ENCODE measurements at regions not wholly inside any gene's neighbourhood (a gene's known extent, or its start where the extent isn't known, plus 50 kb on each side); places are given as distances from the start of the nearest gene placed in this dataset.
"Not testable (repeated sequence)": the region's sequence is repeated elsewhere in the genome, so short reads cannot be mapped to it uniquely, and the experiment has no call there.

DNA sequence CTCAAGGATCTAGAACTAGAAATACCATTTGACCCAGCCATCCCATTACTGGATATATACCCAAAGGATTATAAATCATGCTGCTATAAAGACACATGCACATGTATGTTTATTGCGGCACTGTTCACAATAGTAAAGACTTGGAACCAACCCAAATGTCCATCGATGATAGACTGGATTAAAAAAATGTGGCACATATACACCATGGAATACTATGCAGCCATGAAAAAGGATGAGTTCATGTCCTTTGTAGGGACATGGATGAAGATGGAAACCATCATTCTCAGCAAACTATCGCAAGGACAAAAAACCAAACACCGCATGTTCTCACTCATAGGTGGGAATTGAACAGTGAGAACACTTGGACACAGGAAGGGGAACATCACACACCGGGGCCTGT lies 80.7 kb upstream of the FOXN2 start:
- not testable (repeated sequence) for H3K9me3 Mint-ChIP-seq

DNA sequence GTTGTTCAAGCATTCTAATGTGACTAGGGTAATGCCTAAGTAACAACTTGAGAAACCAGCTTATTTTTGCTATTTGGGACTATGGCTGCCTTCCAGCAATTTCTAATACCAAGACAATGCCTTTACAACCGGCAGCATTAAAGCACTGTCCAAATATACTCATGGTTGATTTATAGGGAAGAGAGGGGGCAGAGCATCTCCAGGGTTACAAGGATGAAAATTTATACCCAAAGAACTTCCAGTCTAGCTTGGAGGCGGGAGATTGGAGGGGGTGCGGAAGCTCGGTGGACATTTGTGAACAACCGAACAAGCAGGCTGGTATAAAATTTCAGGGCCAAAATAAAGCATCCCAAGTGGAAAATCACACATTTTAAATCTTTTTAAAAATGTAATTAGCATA lies 79.4 kb upstream of the FOXN2 start:
- H2AFZ ChIP-seq, result 0 out of 2 replicates have a peak overlapping the region, but pooled peaks have one; percentile 63
- H3K9me2 ChIP-seq (ENCODE audit: insufficient read depth), result no peaks in the 10 kb centered on the region
- Mint-ChIP-seq H3K36me3 (ENCODE audit: low read depth) (no peaks in the 10 kb centered on the region), H3K4me3 (no peak overlapping the region), H3K9me3 (no peaks in the 10 kb centered on the region), H3K4me1 (no peaks in the 10 kb centered on the region), H3K27me3 (ENCODE audit: insufficient read depth, low read depth, poor library complexity) (peaks cover 4% of the 10 kb centered on the region), H3K27ac (no peak overlapping the region)
- H4K20me1 ChIP-seq (replicated peaks; ENCODE audit: insufficient read depth), result no peaks in the 10 kb centered on the region
- H3F3A ChIP-seq (replicated peaks; ENCODE audit: low read depth), result no peaks in the 10 kb centered on the region
- no peak for DNase-seq (ENCODE audit: low spot score)
- no peak for ATAC-seq
- no peaks in the 10 kb centered on the region for H3K4me1 ChIP-seq (ENCODE audit: insufficient read depth)
- H3K36me3 ChIP-seq (ENCODE audit: insufficient read depth), result no peaks in the 10 kb centered on the region; the same call in 1 of the 2 replicates
- no peaks in the 10 kb centered on the region for H3K27me3 ChIP-seq (ENCODE audit: insufficient read depth)
- H3K4me3 ChIP-seq, result no peak overlapping the region
- TF ChIP-seq CREB1 (CRISPR knock-in tag; IDR thresholded peaks at IDR 0.05; ENCODE audit: low read depth), result no peak
- TF ChIP-seq, protein P1, sequence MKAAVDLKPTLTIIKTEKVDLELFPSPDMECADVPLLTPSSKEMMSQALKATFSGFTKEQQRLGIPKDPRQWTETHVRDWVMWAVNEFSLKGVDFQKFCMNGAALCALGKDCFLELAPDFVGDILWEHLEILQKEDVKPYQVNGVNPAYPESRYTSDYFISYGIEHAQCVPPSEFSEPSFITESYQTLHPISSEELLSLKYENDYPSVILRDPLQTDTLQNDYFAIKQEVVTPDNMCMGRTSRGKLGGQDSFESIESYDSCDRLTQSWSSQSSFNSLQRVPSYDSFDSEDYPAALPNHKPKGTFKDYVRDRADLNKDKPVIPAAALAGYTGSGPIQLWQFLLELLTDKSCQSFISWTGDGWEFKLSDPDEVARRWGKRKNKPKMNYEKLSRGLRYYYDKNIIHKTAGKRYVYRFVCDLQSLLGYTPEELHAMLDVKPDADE (IDR thresholded peaks at IDR 0.05), result no peak
- no peak overlapping the region for H3K27ac ChIP-seq (ENCODE audit: low read depth)
- H3K4me2 ChIP-seq, result no peak overlapping the region
- H3K79me2 ChIP-seq (replicated peaks; ENCODE audit: insufficient read depth), result no peaks in the 10 kb centered on the region

More for the DNA sequence above, 80.7 kb upstream of the FOXN2 start:
- not testable (repeated sequence) for H3K27ac ChIP-seq (ENCODE audit: low read depth); H3K36me3 ChIP-seq (ENCODE audit: insufficient read depth); H3K4me1 ChIP-seq (ENCODE audit: insufficient read depth); H3K4me3 Mint-ChIP-seq; H3K79me2 ChIP-seq (replicated peaks; ENCODE audit: insufficient read depth); H3K4me1 Mint-ChIP-seq; H3K27me3 ChIP-seq (ENCODE audit: insufficient read depth); H3F3A ChIP-seq (replicated peaks; ENCODE audit: low read depth); H3K9me2 ChIP-seq (ENCODE audit: insufficient read depth); H3K4me2 ChIP-seq; H4K20me1 ChIP-seq (replicated peaks; ENCODE audit: insufficient read depth); H3K36me3 Mint-ChIP-seq (ENCODE audit: low read depth); H3K27ac Mint-ChIP-seq; H3K27me3 Mint-ChIP-seq (ENCODE audit: insufficient read depth, low read depth, poor library complexity); H3K4me3 ChIP-seq; DNase-seq (ENCODE audit: low spot score); H2AFZ ChIP-seq; ATAC-seq

DNA sequence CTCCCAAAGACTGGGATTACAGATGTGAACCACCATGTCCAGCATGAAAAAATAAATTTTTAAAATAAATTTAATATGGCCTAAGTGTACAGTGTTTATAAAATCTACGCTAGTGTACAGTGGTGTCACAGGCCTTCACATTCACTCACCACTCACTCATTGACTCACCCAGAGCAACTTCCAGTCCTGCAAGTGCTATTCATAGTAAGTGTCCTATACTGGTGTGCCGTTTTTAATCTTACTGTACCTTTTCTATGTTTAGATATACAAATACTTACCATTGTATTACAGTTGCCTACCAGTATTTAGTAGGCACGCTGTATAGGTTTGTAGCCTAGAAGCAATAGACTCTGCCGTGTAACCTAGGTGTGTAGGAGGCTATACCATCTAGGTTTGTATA lies 76.1 kb upstream of the FOXN2 start:
- H3K27ac ChIP-seq (ENCODE audit: low read depth), result no peak overlapping the region
- no peaks in the 10 kb centered on the region for H3K27me3 Mint-ChIP-seq (ENCODE audit: insufficient read depth, low read depth, poor library complexity)
- ATAC-seq, result no peak
- TF ChIP-seq POLR2AphosphoS5 (IDR thresholded peaks at IDR 0.05; ENCODE audit: low read depth) (no peak), CREB1 (CRISPR knock-in tag; IDR thresholded peaks at IDR 0.05; ENCODE audit: low read depth) (no peak), EZH2phosphoT487 (IDR thresholded peaks at IDR 0.05; ENCODE audit: unreplicated experiment) (no peak)
- TF ChIP-seq, protein P1 (IDR thresholded peaks at IDR 0.05), result no peak
- TF ChIP-seq, protein P2, sequence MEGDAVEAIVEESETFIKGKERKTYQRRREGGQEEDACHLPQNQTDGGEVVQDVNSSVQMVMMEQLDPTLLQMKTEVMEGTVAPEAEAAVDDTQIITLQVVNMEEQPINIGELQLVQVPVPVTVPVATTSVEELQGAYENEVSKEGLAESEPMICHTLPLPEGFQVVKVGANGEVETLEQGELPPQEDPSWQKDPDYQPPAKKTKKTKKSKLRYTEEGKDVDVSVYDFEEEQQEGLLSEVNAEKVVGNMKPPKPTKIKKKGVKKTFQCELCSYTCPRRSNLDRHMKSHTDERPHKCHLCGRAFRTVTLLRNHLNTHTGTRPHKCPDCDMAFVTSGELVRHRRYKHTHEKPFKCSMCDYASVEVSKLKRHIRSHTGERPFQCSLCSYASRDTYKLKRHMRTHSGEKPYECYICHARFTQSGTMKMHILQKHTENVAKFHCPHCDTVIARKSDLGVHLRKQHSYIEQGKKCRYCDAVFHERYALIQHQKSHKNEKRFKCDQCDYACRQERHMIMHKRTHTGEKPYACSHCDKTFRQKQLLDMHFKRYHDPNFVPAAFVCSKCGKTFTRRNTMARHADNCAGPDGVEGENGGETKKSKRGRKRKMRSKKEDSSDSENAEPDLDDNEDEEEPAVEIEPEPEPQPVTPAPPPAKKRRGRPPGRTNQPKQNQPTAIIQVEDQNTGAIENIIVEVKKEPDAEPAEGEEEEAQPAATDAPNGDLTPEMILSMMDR (conservative IDR thresholded peaks at IDR 0.05; ENCODE audit: low read depth in 2 of 2), result no peak
- TF ChIP-seq, protein P3, sequence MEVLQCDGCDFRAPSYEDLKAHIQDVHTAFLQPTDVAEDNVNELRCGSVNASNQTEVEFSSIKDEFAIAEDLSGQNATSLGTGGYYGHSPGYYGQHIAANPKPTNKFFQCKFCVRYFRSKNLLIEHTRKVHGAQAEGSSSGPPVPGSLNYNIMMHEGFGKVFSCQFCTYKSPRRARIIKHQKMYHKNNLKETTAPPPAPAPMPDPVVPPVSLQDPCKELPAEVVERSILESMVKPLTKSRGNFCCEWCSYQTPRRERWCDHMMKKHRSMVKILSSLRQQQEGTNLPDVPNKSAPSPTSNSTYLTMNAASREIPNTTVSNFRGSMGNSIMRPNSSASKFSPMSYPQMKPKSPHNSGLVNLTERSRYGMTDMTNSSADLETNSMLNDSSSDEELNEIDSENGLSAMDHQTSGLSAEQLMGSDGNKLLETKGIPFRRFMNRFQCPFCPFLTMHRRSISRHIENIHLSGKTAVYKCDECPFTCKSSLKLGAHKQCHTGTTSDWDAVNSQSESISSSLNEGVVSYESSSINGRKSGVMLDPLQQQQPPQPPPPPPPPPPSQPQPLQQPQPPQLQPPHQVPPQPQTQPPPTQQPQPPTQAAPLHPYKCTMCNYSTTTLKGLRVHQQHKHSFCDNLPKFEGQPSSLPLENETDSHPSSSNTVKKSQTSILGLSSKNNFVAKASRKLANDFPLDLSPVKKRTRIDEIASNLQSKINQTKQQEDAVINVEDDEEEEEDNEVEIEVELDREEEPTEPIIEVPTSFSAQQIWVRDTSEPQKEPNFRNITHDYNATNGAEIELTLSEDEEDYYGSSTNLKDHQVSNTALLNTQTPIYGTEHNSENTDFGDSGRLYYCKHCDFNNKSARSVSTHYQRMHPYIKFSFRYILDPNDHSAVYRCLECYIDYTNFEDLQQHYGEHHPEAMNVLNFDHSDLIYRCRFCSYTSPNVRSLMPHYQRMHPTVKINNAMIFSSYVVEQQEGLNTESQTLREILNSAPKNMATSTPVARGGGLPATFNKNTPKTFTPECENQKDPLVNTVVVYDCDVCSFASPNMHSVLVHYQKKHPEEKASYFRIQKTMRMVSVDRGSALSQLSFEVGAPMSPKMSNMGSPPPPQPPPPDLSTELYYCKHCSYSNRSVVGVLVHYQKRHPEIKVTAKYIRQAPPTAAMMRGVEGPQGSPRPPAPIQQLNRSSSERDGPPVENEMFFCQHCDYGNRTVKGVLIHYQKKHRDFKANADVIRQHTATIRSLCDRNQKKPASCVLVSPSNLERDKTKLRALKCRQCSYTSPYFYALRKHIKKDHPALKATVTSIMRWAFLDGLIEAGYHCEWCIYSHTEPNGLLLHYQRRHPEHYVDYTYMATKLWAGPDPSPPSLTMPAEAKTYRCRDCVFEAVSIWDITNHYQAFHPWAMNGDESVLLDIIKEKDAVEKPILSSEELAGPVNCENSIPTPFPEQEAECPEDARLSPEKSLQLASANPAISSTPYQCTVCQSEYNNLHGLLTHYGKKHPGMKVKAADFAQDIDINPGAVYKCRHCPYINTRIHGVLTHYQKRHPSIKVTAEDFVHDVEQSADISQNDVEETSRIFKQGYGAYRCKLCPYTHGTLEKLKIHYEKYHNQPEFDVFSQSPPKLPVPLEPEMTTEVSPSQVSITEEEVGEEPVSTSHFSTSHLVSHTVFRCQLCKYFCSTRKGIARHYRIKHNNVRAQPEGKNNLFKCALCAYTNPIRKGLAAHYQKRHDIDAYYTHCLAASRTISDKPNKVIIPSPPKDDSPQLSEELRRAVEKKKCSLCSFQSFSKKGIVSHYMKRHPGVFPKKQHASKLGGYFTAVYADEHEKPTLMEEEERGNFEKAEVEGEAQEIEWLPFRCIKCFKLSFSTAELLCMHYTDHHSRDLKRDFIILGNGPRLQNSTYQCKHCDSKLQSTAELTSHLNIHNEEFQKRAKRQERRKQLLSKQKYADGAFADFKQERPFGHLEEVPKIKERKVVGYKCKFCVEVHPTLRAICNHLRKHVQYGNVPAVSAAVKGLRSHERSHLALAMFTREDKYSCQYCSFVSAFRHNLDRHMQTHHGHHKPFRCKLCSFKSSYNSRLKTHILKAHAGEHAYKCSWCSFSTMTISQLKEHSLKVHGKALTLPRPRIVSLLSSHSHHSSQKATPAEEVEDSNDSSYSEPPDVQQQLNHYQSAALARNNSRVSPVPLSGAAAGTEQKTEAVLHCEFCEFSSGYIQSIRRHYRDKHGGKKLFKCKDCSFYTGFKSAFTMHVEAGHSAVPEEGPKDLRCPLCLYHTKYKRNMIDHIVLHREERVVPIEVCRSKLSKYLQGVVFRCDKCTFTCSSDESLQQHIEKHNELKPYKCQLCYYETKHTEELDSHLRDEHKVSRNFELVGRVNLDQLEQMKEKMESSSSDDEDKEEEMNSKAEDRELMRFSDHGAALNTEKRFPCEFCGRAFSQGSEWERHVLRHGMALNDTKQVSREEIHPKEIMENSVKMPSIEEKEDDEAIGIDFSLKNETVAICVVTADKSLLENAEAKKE (CRISPR knock-in tag; IDR thresholded peaks at IDR 0.05), result no peak

More for the DNA sequence above, 76.1 kb upstream of the FOXN2 start:
- Histone ChIP-seq H3F3A (replicated peaks; ENCODE audit: low read depth) (no peaks in the 10 kb centered on the region), H3K79me2 (replicated peaks; ENCODE audit: insufficient read depth) (no peaks in the 10 kb centered on the region), H3K4me2 (no peak overlapping the region), H4K20me1 (replicated peaks; ENCODE audit: insufficient read depth) (no peaks in the 10 kb centered on the region), H3K36me3 (ENCODE audit: insufficient read depth) (no peaks in the 10 kb centered on the region; the same call in 1 of the 2 replicates), H3K9me2 (ENCODE audit: insufficient read depth) (no peaks in the 10 kb centered on the region), H2AFZ (no peak overlapping the region), H3K4me3 (no peak overlapping the region), H3K27me3 (ENCODE audit: insufficient read depth) (no peaks in the 10 kb centered on the region), H3K4me1 (ENCODE audit: insufficient read depth) (no peaks in the 10 kb centered on the region)
- H3K27ac Mint-ChIP-seq, result no peak overlapping the region
- DNase-seq (ENCODE audit: low spot score), result no peak
- H3K9me3 Mint-ChIP-seq, result no peaks in the 10 kb centered on the region
- H3K4me3 Mint-ChIP-seq, result no peak overlapping the region
- no peaks in the 10 kb centered on the region for H3K36me3 Mint-ChIP-seq (ENCODE audit: low read depth)
- H3K4me1 Mint-ChIP-seq, result peaks cover 4% of the 10 kb centered on the region; the same call in 2 of the 3 replicates

All from GM23338 (cell line).